ENCODE measurements at regions not wholly inside any gene's neighbourhood (a gene's known extent, or its start where the extent isn't known, plus 50 kb on each side); places are given as distances from the start of the nearest gene placed in this dataset.

DNA sequence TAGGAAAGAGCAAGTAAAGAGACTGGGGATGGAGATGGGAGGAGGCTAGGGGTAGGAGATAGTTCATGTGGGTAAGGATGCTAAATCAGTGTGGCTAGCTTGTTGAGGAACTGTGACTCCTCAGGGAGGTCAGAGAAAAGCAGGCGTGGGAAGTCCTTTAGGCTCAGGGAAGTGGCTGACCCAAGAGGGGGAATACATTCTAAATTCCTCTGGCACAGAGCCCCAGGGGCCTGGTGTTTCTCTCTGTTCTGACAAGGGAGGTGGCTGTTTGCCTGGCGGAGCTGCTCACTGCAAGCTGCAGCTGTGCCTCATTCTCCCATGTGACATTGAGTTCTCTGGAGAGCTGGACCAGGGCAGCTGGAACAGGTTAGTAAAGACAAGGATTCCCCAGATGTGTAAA, 152.2 kb upstream of the SLC38A2 start:
- Histone ChIP-seq H3K27me3 (ENCODE audit: control insufficient read depth, extremely low read depth, insufficient read depth, low read length) (no peaks in the 10 kb centered on the region), H3K9ac (ENCODE audit: control insufficient read depth, extremely low read depth, insufficient read depth, low read length) (no peak overlapping the region), H3K9me3 (ENCODE audit: control insufficient read depth, low read depth, low read length) (no peaks in the 10 kb centered on the region), H4K20me1 (ENCODE audit: control insufficient read depth, extremely low read depth, insufficient read depth, low read length) (no peaks in the 10 kb centered on the region), H3K4me3 (ENCODE audit: control insufficient read depth in 2 of 3, extremely low read depth in 1 of 3, insufficient read depth in 2 of 3, low read depth in 1 of 3, low read length in 3 of 3) (no peak overlapping the region), H3K9me1 (ENCODE audit: control insufficient read depth, extremely low read depth, insufficient read depth, low read length) (no peaks in the 10 kb centered on the region), H3K27ac (ENCODE audit: control insufficient read depth, insufficient read depth, low read length) (no peak overlapping the region), H3K4me1 (ENCODE audit: control insufficient read depth, extremely low read depth, insufficient read depth, low read length) (peaks cover 23% of the 10 kb centered on the region), H3K79me2 (ENCODE audit: control insufficient read depth, insufficient read depth, low read length) (no peaks in the 10 kb centered on the region), H2AFZ (ENCODE audit: control insufficient read depth, low read length) (no peak overlapping the region), H3K4me2 (ENCODE audit: control insufficient read depth, extremely low read depth, insufficient read depth, low read depth, low read length) (no peak overlapping the region), H3K36me3 (ENCODE audit: control insufficient read depth in 2 of 2, extremely low read depth in 1 of 2, insufficient read depth in 2 of 2, low read length in 2 of 2) (no peaks in the 10 kb centered on the region)
- dilution Hi-C loops (cut with MboI; ENCODE audit: extremely low pct_ligation_motif_present, low sequenced_read_pairs), result no loop called here
- FAIRE-seq, result no peak
- TF ChIP-seq EZH2 (IDR thresholded peaks at IDR 0.05; ENCODE audit: low read length) (no peak), CTCF (optimal IDR thresholded peaks at IDR 0.05 in 1 of 3, IDR thresholded peaks at IDR 0.05 in 1 of 3, conservative IDR thresholded peaks at IDR 0.05 in 1 of 3; ENCODE audit: extremely low read depth in 1 of 3, insufficient read depth in 2 of 3, low read length in 3 of 3) (no peak)
- no peak for DNase-seq (ENCODE audit: low read depth, low spot score)

DNA sequence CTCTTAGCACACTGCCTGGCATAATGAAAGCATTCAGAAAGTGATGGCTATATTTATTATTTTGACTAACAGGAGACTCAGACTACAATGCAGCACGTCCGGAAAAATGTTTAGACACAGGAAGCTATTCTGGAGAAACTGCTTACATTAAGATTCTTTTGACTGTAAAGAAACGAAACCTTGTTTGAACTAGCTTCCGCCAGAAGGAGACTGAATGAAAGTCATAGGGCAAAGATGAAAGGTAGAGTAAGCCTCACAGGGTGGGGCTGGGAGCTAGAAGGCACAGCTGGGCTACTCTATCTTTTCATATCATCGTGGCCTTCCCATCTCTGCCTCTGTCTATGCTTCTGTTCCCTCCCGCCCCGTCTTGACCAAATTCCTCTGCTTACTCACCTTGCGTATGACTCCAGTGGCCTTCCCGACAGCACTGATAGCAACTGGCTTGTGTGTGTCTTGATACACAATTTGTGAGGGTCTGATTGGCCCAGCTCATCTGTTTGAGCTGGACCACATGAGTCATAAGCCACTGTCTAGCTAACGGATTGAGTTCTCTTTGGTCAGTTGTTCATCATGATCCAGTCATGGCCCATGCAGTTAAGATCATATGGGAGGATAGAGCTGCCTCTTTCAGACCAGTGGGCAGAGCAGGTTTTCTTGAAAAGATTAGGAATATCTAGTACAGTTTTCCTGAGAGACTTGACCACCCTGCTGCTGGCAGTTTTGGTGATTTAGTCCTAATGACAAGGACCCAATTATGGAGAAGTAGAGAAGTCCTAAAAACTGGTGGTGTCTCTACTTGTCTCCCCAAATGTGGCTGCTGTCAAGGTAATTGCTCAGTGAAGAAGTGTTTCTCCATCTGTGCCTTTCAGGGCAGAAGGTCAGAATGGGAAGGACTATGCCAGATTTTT, 151.5 kb upstream of the SLC38A2 start:
- FAIRE-seq, result peak; percentile 23
- TF ChIP-seq EZH2 (IDR thresholded peaks at IDR 0.05; ENCODE audit: low read length) (no peak), CTCF (optimal IDR thresholded peaks at IDR 0.05 in 1 of 3, IDR thresholded peaks at IDR 0.05 in 1 of 3, conservative IDR thresholded peaks at IDR 0.05 in 1 of 3; ENCODE audit: extremely low read depth in 1 of 3, insufficient read depth in 2 of 3, low read length in 3 of 3) (no peak)
- Histone ChIP-seq H3K36me3 (ENCODE audit: control insufficient read depth in 2 of 2, extremely low read depth in 1 of 2, insufficient read depth in 2 of 2, low read length in 2 of 2) (no peaks in the 10 kb centered on the region), H3K27me3 (ENCODE audit: control insufficient read depth, extremely low read depth, insufficient read depth, low read length) (no peaks in the 10 kb centered on the region), H3K27ac (ENCODE audit: control insufficient read depth, insufficient read depth, low read length) (no peak overlapping the region), H4K20me1 (ENCODE audit: control insufficient read depth, extremely low read depth, insufficient read depth, low read length) (no peaks in the 10 kb centered on the region), H3K9me3 (ENCODE audit: control insufficient read depth, low read depth, low read length) (no peaks in the 10 kb centered on the region), H3K4me1 (ENCODE audit: control insufficient read depth, extremely low read depth, insufficient read depth, low read length) (peaks cover 23% of the 10 kb centered on the region), H3K4me3 (ENCODE audit: control insufficient read depth in 2 of 3, extremely low read depth in 1 of 3, insufficient read depth in 2 of 3, low read depth in 1 of 3, low read length in 3 of 3) (no peak overlapping the region), H2AFZ (ENCODE audit: control insufficient read depth, low read length) (no peak overlapping the region), H3K9ac (ENCODE audit: control insufficient read depth, extremely low read depth, insufficient read depth, low read length) (no peak overlapping the region), H3K79me2 (ENCODE audit: control insufficient read depth, insufficient read depth, low read length) (no peaks in the 10 kb centered on the region), H3K4me2 (ENCODE audit: control insufficient read depth, extremely low read depth, insufficient read depth, low read depth, low read length) (peak overlapping the region; percentile 31), H3K9me1 (ENCODE audit: control insufficient read depth, extremely low read depth, insufficient read depth, low read length) (no peaks in the 10 kb centered on the region)
- dilution Hi-C loops (cut with MboI; ENCODE audit: extremely low pct_ligation_motif_present, low sequenced_read_pairs), result no loop called here
- peak; percentile 69 for DNase-seq (ENCODE audit: low read depth, low spot score)

All from keratinocyte (primary cell).